ENCODE measurements at regions not wholly inside any gene's neighbourhood (a gene's known extent, or its start where the extent isn't known, plus 50 kb on each side); places are given as distances from the start of the nearest gene placed in this dataset.

DNA sequence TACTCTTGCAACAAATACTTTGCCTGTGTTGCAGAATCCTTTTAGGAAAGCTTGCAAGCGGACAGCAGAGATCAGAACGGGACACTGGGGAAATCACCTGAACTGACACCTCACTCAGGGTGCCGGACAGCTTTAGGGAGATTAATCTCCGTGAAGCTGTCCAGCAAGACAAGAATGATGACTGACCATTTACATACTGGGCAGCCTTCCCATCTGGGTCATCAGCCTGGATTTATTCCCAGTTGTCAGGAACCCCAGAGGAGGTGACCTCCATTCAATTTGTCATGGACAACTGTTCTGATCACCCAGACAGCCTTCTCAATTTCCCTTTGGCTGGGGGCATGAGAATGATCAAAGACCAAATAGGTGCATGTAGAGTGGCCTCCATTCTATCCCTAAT lies 93.0 kb upstream of the EGFL6 start:
- H3K79me2 ChIP-seq (ENCODE audit: insufficient read depth) = no peaks in the 10 kb centered on the region
- H2AFZ ChIP-seq = no peak overlapping the region
- H3K36me3 ChIP-seq (ENCODE audit: low read depth) = no peaks in the 10 kb centered on the region
- H4K20me1 ChIP-seq (ENCODE audit: insufficient read depth) = no peaks in the 10 kb centered on the region
- H3K4me3 ChIP-seq = no peak overlapping the region
- TF ChIP-seq EZH2phosphoT487 (IDR thresholded peaks at IDR 0.05; ENCODE audit: insufficient read depth, low read depth) = no peak
- no peak for TF ChIP-seq EZH2 (IDR thresholded peaks at IDR 0.05; ENCODE audit: insufficient read depth, poor library complexity, severe bottlenecking)
- in situ Hi-C loops (cut with MboI) = no loop called here
- H3K9me2 ChIP-seq (ENCODE audit: insufficient read depth) = no peaks in the 10 kb centered on the region
- no peaks in the 10 kb centered on the region for H3K9me3 ChIP-seq (ENCODE audit: low read depth)
- no peak overlapping the region for H3K9ac ChIP-seq
- WGBS, 2 experiments (ENCODE audit: low coverage in 1 of 2, low lambda C conversion rate in 2 of 2, missing lambda C conversion rate in 2 of 2) = 76 to 81% methylated on average over 4 of the region's 4 CpGs
- no peak overlapping the region for H3K27ac ChIP-seq
- no peak for DNase-seq
- 0 out of 2 replicates have a peak, but pooled peaks cover 11% of the 10 kb centered on the region for H3F3A ChIP-seq (ENCODE audit: insufficient read depth)
- H3K4me2 ChIP-seq (ENCODE audit: unreplicated experiment) = no peak overlapping the region
- H3K4me1 ChIP-seq (ENCODE audit: insufficient read depth) = peaks cover 19% of the 10 kb centered on the region
- no peaks in the 10 kb centered on the region for H3K27me3 ChIP-seq (replicated peaks; ENCODE audit: insufficient read depth)

DNA sequence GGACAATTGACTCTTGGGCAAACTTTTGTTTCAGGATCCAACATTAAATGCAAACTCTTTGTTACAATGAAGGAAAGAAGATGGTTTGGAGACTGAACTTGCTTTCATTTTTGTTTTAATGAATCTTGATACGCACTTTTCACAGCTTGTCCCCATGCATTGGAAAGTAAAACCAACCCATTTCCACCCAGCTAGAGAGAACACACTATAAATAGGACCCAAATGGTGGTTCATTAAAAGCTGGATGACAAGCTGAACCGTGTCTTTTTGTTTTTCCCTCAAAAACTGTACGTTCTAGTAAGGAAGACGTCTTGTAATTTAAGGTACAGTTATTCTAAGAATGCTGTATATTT lies 95.3 kb upstream of the EGFL6 start:
- H3K36me3 ChIP-seq (ENCODE audit: low read depth) = no peaks in the 10 kb centered on the region
- H3K9me3 ChIP-seq (ENCODE audit: low read depth) = no peaks in the 10 kb centered on the region
- 49 to 62% methylated on average over 4 of the region's 4 CpGs for WGBS, 2 experiments (ENCODE audit: low coverage in 1 of 2, low lambda C conversion rate in 2 of 2, missing lambda C conversion rate in 2 of 2)
- no peaks in the 10 kb centered on the region for H3K27me3 ChIP-seq (replicated peaks; ENCODE audit: insufficient read depth)
- H4K20me1 ChIP-seq (ENCODE audit: insufficient read depth) = no peaks in the 10 kb centered on the region
- peak overlapping the region; percentile 92 for H2AFZ ChIP-seq
- H3K4me2 ChIP-seq (ENCODE audit: unreplicated experiment) = peak overlapping the region; percentile 68
- DNase-seq = no peak
- H3K9ac ChIP-seq = peak overlapping the region; percentile 70
- in situ Hi-C loops (cut with MboI) = no loop called here
- H3K4me3 ChIP-seq = peak overlapping the region; percentile 54
- TF ChIP-seq EZH2 (IDR thresholded peaks at IDR 0.05; ENCODE audit: insufficient read depth, poor library complexity, severe bottlenecking) (no peak), EZH2phosphoT487 (IDR thresholded peaks at IDR 0.05; ENCODE audit: insufficient read depth, low read depth) (no peak)
- H3K27ac ChIP-seq = peak overlapping the region; percentile 70
- H3K9me2 ChIP-seq (ENCODE audit: insufficient read depth) = no peaks in the 10 kb centered on the region
- 0 out of 2 replicates have a peak, but pooled peaks cover 11% of the 10 kb centered on the region for H3F3A ChIP-seq (ENCODE audit: insufficient read depth)
- no peaks in the 10 kb centered on the region for H3K79me2 ChIP-seq (ENCODE audit: insufficient read depth)
- H3K4me1 ChIP-seq (ENCODE audit: insufficient read depth) = peaks cover 19% of the 10 kb centered on the region

DNA sequence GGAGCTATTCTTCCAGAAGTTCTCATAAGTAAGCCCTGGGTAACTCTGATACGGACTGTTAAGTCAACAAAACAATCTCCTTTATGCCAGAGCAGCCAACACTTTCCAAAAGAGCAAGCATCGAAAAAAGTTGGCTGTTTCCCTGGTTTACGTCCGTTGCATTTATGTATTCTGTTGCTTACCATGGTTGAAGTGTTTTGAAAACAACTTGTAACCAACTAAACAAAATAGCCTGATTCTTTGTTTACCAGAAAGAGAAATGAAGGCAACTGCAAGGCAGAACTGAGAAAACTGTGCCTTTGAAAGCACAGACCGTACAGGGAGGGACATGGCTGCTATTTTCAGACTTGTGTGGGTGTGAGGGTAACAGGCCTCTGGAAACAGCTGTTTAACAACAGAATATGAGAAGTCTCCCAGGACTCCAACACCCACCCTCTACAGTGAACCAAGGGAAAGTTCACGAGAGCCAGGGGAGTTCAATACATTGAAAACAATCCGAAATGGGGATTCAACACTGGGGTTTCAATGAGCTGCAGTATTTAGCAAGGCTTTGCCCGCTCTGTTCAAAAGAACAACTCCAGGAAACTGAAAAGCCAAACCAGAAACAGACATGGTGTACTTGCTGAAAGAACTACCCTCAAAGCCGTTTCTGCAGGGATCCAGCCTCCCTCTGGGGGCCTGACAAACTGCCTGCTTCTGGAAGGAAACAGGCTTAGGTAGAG lies 95.8 kb upstream of the EGFL6 start:
- Histone ChIP-seq H3K36me3 (ENCODE audit: low read depth) (no peaks in the 10 kb centered on the region), H3K9me3 (ENCODE audit: low read depth) (no peaks in the 10 kb centered on the region), H3K4me3 (peak overlapping the region; percentile 54), H2AFZ (peak overlapping the region; percentile 92), H4K20me1 (ENCODE audit: insufficient read depth) (no peaks in the 10 kb centered on the region), H3K79me2 (ENCODE audit: insufficient read depth) (no peaks in the 10 kb centered on the region), H3K4me2 (ENCODE audit: unreplicated experiment) (peak overlapping the region; percentile 68), H3K27ac (peak overlapping the region; percentile 70), H3K9ac (peak overlapping the region; percentile 70), H3K9me2 (ENCODE audit: insufficient read depth) (no peaks in the 10 kb centered on the region), H3K4me1 (ENCODE audit: insufficient read depth) (peaks cover 19% of the 10 kb centered on the region), H3K27me3 (replicated peaks; ENCODE audit: insufficient read depth) (no peaks in the 10 kb centered on the region), H3F3A (ENCODE audit: insufficient read depth) (0 out of 2 replicates have a peak, but pooled peaks cover 11% of the 10 kb centered on the region)
- peak; percentile 49 for DNase-seq
- in situ Hi-C loops (cut with MboI) = no loop called here
- TF ChIP-seq EZH2 (IDR thresholded peaks at IDR 0.05; ENCODE audit: insufficient read depth, poor library complexity, severe bottlenecking) (no peak), EZH2phosphoT487 (IDR thresholded peaks at IDR 0.05; ENCODE audit: insufficient read depth, low read depth) (no peak)
- WGBS, 2 experiments (ENCODE audit: low coverage in 1 of 2, low lambda C conversion rate in 2 of 2, missing lambda C conversion rate in 2 of 2) = 6 to 9% methylated on average over 9 of the region's 9 CpGs

DNA sequence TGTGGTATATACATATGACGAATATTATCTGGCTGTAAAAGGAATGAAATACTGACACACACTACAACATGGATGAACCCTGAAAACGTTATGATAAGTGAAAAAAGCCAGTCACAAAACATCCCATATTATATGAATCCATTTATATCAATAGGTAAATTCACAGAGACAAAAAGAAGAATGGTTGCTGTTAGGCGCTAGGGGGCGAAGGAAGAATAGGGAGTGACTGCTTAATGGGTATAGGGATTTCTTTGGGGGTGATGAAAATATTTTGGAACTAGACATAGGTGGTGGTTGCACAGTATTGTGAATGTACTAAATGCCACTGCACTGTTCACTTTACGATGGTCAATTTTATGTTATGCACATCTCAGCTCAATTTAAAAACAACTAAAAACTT lies 96.4 kb upstream of the EGFL6 start:
- Histone ChIP-seq H3K36me3 (ENCODE audit: low read depth) (no peaks in the 10 kb centered on the region), H3K79me2 (ENCODE audit: insufficient read depth) (no peaks in the 10 kb centered on the region), H3F3A (ENCODE audit: insufficient read depth) (0 out of 2 replicates have a peak, but pooled peaks cover 11% of the 10 kb centered on the region), H3K9me3 (ENCODE audit: low read depth) (no peaks in the 10 kb centered on the region), H3K4me3 (peak overlapping the region; percentile 54), H4K20me1 (ENCODE audit: insufficient read depth) (no peaks in the 10 kb centered on the region), H3K4me2 (ENCODE audit: unreplicated experiment) (peak overlapping the region; percentile 68), H3K27ac (peak overlapping the region; percentile 70), H3K9ac (peak overlapping the region; percentile 70), H3K27me3 (replicated peaks; ENCODE audit: insufficient read depth) (no peaks in the 10 kb centered on the region), H3K4me1 (ENCODE audit: insufficient read depth) (peaks cover 19% of the 10 kb centered on the region), H3K9me2 (ENCODE audit: insufficient read depth) (no peaks in the 10 kb centered on the region), H2AFZ (peak overlapping the region; percentile 92)
- in situ Hi-C loops (cut with MboI) = no loop called here
- DNase-seq = peak; percentile 32
- TF ChIP-seq EZH2 (IDR thresholded peaks at IDR 0.05; ENCODE audit: insufficient read depth, poor library complexity, severe bottlenecking) (no peak), EZH2phosphoT487 (IDR thresholded peaks at IDR 0.05; ENCODE audit: insufficient read depth, low read depth) (no peak)
- WGBS, 2 experiments (ENCODE audit: low coverage in 1 of 2, low lambda C conversion rate in 2 of 2, missing lambda C conversion rate in 2 of 2) = 19 to 27% methylated on average over 5 of the region's 5 CpGs

All from GM23248 (cell line).